ENCODE measurements at regions not wholly inside any gene's neighbourhood (a gene's known extent, or its start where the extent isn't known, plus 50 kb on each side); places are given as distances from the start of the nearest gene placed in this dataset.
"Not testable (repeated sequence)": the region's sequence is repeated elsewhere in the genome, so short reads cannot be mapped to it uniquely, and the experiment has no call there.

- H3K4me2 ChIP-seq: no peak overlapping the region
- no peaks in the 10 kb centered on the region for H3K27me3 ChIP-seq
- no peaks in the 10 kb centered on the region for H3K4me1 ChIP-seq
- H3K27ac ChIP-seq: no peak overlapping the region
- no peaks in the 10 kb centered on the region for H4K20me1 ChIP-seq
- no peak overlapping the region for H3K4me3 ChIP-seq
- H3K36me3 ChIP-seq: no peaks in the 10 kb centered on the region
- H3K9ac ChIP-seq: no peak overlapping the region
- no peak for TF ChIP-seq Cebpa-rat (IDR thresholded peaks at IDR 0.05)
- H3K9me3 ChIP-seq: no peaks in the 10 kb centered on the region
These were observed 352.4 kb upstream of the MGAT4C start for GRCh38 chr12:86608638-86609037.

GRCh38 chr12:86601550-86602308 lies 345.5 kb upstream of the MGAT4C start:
- Histone ChIP-seq H3K4me1 (no peaks in the 10 kb centered on the region), H3K27ac (no peak overlapping the region), H3K9ac (no peak overlapping the region), H3K9me3 (peaks cover 16% of the 10 kb centered on the region), H3K27me3 (no peaks in the 10 kb centered on the region), H3K4me3 (no peak overlapping the region), H4K20me1 (no peaks in the 10 kb centered on the region), H3K4me2 (no peak overlapping the region), H3K36me3 (no peaks in the 10 kb centered on the region)
- TF ChIP-seq Cebpa-rat (IDR thresholded peaks at IDR 0.05): no peak

GRCh38 chr12:86600664-86601231 lies 344.6 kb upstream of the MGAT4C start:
- Histone ChIP-seq H3K4me2 (no peak overlapping the region), H3K36me3 (no peaks in the 10 kb centered on the region), H3K9ac (no peak overlapping the region), H3K27ac (no peak overlapping the region), H3K9me3 (peaks cover 16% of the 10 kb centered on the region), H3K4me3 (no peak overlapping the region), H3K27me3 (no peaks in the 10 kb centered on the region), H4K20me1 (no peaks in the 10 kb centered on the region), H3K4me1 (no peaks in the 10 kb centered on the region)
- no peak for TF ChIP-seq Cebpa-rat (IDR thresholded peaks at IDR 0.05)

GRCh38 chr12:86597431-86597830 lies 341.2 kb upstream of the MGAT4C start:
- Histone ChIP-seq H3K4me3 (no peak overlapping the region), H3K9me3 (peaks cover 16% of the 10 kb centered on the region), H3K4me2 (no peak overlapping the region), H3K9ac (no peak overlapping the region), H3K4me1 (no peaks in the 10 kb centered on the region), H3K36me3 (no peaks in the 10 kb centered on the region), H4K20me1 (no peaks in the 10 kb centered on the region), H3K27me3 (no peaks in the 10 kb centered on the region), H3K27ac (no peak overlapping the region)
- TF ChIP-seq Cebpa-rat (IDR thresholded peaks at IDR 0.05): no peak

- Histone ChIP-seq H3K9me3 (no peaks in the 10 kb centered on the region), H3K36me3 (no peaks in the 10 kb centered on the region), H3K4me1 (no peaks in the 10 kb centered on the region), H3K9ac (no peak overlapping the region), H3K27ac (no peak overlapping the region), H4K20me1 (no peaks in the 10 kb centered on the region), H3K4me3 (no peak overlapping the region), H3K27me3 (no peaks in the 10 kb centered on the region), H3K4me2 (no peak overlapping the region)
- TF ChIP-seq Cebpa-rat (IDR thresholded peaks at IDR 0.05): no peak
These were observed 334.1 kb upstream of the MGAT4C start for GRCh38 chr12:86590296-86590695.

- Histone ChIP-seq H3K4me2 (no peak overlapping the region), H3K27ac (no peak overlapping the region), H3K9ac (no peak overlapping the region), H4K20me1 (no peaks in the 10 kb centered on the region), H3K36me3 (no peaks in the 10 kb centered on the region), H3K4me3 (no peak overlapping the region), H3K4me1 (no peaks in the 10 kb centered on the region), H3K9me3 (no peaks in the 10 kb centered on the region), H3K27me3 (no peaks in the 10 kb centered on the region)
- TF ChIP-seq Cebpa-rat (IDR thresholded peaks at IDR 0.05): no peak
These were observed 318.0 kb upstream of the MGAT4C start for GRCh38 chr12:86574143-86574542.

- Histone ChIP-seq H3K27ac (no peak overlapping the region), H3K4me3 (no peak overlapping the region), H4K20me1 (no peaks in the 10 kb centered on the region), H3K4me1 (no peaks in the 10 kb centered on the region), H3K4me2 (no peak overlapping the region), H3K9me3 (no peaks in the 10 kb centered on the region), H3K9ac (no peak overlapping the region), H3K36me3 (no peaks in the 10 kb centered on the region), H3K27me3 (no peaks in the 10 kb centered on the region)
- no peak for TF ChIP-seq Cebpa-rat (IDR thresholded peaks at IDR 0.05)
These were observed 316.3 kb upstream of the MGAT4C start for GRCh38 chr12:86572455-86572854.

- no peak overlapping the region for H3K4me3 ChIP-seq
- no peaks in the 10 kb centered on the region for H3K4me1 ChIP-seq
- no peaks in the 10 kb centered on the region for H3K36me3 ChIP-seq
- H3K4me2 ChIP-seq: no peak overlapping the region
- no peaks in the 10 kb centered on the region for H4K20me1 ChIP-seq
- no peak overlapping the region for H3K9ac ChIP-seq
- H3K27ac ChIP-seq: no peak overlapping the region
- no peaks in the 10 kb centered on the region for H3K9me3 ChIP-seq
- H3K27me3 ChIP-seq: no peaks in the 10 kb centered on the region
- no peak for TF ChIP-seq Cebpa-rat (IDR thresholded peaks at IDR 0.05)
These were observed 308.8 kb upstream of the MGAT4C start for GRCh38 chr12:86565038-86565437.

- H3K4me1 ChIP-seq, H3K9ac ChIP-seq, H3K27ac ChIP-seq, H3K36me3 ChIP-seq, H3K4me2 ChIP-seq, H3K4me3 ChIP-seq, H3K9me3 ChIP-seq, H4K20me1 ChIP-seq, H3K27me3 ChIP-seq: not testable (repeated sequence)
These were observed 299.3 kb upstream of the MGAT4C start for GRCh38 chr12:86555491-86555890.

- H3K9ac ChIP-seq: no peak overlapping the region
- H3K27ac ChIP-seq: no peak overlapping the region
- TF ChIP-seq Cebpa-rat (IDR thresholded peaks at IDR 0.05): no peak
- H3K4me1 ChIP-seq: no peaks in the 10 kb centered on the region
- no peak overlapping the region for H3K4me3 ChIP-seq
- H3K27me3 ChIP-seq: no peaks in the 10 kb centered on the region
- H3K9me3 ChIP-seq: no peaks in the 10 kb centered on the region
- no peaks in the 10 kb centered on the region for H3K36me3 ChIP-seq
- no peak overlapping the region for H3K4me2 ChIP-seq
- no peaks in the 10 kb centered on the region for H4K20me1 ChIP-seq
These were observed 295.0 kb upstream of the MGAT4C start for GRCh38 chr12:86551146-86551571.
